GM18907 (cell line): ENCODE measurements at regions not wholly inside any gene's neighbourhood (a gene's known extent, or its start where the extent isn't known, plus 50 kb on each side); places are given as distances from the start of the nearest gene placed in this dataset.
"Not testable (repeated sequence)": the region's sequence is repeated elsewhere in the genome, so short reads cannot be mapped to it uniquely, and the experiment has no call there.

ENCODE experiments used
- ATAC-seq: cut with Tn5 transposase; IDR thresholded peaks from one replicate; pipeline ENCODE4 v1.9.1; 2021; ENCODE audit warnings: mild to moderate bottlenecking, moderate library complexity; ENCODE audit not compliant: unreplicated experiment

DNA sequence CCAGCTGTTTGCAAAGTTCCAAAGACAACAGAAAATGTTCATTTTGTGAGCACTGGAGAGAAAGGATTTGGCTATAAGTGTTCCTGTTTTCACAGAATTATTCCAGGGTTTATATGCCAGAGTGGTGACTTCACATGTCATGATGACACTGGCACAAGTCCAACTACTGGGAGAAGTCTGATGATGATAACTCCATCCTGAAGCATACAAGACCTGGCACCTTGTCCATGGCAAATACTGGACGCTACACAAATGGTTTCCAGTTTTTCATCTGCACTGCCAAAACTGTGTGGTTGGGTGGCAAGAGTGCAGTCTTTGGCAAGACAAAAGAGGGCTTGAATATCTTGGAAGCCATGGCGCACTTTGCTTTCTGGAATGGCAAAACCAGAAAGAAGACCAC, 385.0 kb downstream of the CDH11 start:
- no peak for ATAC-seq

DNA sequence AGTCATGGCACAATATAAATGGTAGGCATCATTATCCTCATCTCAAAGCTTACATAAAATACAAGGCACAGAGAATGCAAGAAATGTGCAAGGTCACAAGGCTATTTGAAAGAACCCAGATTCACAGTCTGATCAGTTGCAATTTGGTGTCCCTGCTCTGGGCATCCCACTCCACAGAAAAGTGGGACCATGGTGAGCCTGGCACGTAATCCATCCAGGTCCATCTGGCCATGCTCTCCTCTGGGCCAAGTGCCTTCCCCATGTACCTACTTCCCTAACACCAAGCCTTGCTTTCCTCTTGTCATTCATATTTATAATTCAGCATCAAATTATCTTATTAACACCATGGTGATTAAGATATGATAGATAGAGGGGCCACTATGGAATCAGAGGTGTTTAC, 390.0 kb downstream of the CDH11 start:
- ATAC-seq, result no peak

DNA sequence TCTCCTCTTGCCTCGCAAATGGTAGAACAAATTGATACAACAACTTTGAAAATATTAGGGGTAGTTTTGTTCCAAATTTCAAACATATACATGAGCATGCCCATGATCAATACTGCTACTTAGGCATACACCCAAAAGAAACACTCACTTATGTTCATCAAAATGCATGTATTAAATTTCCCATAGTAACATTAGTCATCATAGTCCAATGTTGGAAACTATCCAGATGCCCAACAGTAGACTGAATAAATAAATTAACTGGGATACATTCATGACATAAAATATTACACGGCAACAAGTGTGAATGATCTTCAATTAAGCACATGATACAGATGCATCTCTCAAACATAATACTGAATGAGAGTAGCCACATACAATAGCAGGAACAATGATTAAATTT, 391.6 kb downstream of the CDH11 start:
- no peak for ATAC-seq

DNA sequence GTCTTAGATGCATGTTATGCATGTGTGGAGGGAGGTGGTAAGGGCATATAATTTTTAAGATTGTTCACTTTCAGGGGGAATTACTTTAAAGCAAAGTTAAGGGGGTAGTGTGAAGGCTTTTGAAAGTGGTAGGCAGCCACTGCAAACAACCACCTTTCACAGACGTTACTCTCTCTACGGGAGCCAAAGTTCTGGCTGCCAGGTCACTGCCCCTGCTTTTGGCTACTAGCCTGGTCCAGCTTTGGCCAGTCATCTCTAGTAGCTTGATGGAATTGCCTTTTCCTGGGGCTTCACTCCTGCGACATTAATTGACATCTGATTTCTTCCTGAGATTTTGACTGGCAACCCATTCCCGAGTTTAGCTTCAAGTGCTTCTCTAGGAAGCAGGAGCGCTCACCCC, 397.5 kb downstream of the CDH11 start:
- no peak for ATAC-seq

DNA sequence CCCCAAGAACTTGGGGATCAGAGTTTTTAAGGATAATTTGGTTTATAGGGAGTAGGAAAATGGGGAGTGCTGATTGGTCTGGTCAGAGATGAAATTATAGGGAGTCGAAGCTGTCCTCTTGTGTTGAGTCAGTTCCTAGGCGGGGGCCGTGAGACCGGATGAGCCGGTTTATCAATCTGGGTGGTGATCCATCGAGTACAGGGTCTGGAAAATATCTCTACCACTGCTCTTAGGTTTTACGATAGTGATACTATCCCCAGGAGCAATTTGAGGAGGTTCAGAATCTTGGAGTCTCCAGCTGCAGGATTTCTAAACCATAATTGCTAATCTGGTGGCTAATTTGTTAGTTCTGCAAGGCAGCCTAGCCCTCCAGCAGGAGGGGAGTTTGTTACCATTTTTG, 403.4 kb downstream of the CDH11 start:
- no peak for ATAC-seq

DNA sequence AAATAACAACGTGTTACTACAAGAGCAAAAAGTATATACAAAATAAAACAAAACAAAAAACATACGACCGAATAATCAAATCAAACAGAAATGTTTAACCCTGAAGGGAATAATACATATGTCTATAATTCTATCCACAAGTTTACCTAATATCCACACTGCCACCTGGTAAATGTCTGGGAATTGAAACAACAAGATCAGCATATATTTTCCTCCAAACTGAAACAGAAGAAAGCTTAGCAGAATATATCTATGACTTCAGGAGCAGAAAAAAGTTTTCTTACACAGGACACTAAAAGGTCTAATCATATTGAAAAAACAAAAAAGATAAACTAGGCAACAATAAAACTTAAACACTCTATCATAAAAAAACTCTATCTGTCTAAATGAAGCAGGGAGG, 404.0 kb downstream of the CDH11 start:
- ATAC-seq, result no peak

DNA sequence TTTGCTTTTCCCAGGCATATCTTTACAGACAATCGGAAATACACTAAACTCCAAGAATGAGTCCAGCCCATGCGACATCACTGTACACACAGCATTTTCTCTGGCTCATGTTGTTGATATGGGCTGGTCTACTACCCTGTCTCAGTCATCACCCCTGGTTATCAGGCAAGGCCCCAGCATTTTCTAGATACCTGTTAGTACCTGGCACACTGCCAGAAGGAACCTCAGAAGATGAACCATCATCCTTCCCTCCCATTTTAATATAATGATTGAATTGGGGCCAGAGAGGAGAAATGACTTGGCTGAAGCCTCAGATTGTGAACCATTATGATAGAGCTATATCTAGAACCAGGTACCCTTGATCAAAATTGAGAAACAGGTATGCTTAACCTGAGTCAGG, 406.2 kb downstream of the CDH11 start:
- ATAC-seq, result no peak

DNA sequence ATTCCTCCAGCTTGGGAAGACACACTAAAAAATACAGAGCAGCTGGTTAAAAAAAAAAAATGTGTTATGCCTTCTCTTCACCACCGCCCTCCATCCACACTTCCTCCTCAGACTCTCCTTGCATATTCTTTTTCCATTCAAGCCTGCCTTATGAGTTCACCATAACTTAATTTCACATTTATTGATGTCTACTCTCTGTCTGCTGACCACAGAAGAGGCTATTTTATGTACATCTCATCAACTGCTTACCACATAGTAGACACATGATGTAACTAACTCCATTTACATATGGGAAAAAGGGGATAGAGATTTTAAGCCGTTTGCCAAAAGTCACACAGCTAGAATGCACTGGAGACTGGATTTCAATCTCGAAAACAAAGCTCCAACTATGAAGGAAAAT, 409.8 kb downstream of the CDH11 start:
- no peak for ATAC-seq

DNA sequence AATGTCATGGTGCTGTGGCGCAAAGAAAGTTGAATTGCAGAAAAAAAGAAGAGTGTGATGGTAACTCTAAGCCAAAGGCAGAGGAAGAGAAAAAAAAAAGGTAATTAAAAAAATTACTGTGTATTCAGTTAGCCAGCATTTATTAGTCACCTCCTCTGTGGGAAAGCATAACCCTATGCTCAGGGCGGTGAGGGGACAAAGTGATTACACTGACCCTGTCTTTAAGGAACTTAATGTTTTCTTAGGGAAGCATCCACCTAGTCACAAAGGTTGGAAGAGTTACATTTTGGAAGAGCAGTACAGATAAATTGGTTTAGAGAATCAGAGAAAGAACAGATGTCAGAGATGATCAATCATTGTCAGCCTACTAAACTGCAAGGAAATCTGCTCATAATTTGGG, 410.3 kb downstream of the CDH11 start:
- ATAC-seq, result no peak

DNA sequence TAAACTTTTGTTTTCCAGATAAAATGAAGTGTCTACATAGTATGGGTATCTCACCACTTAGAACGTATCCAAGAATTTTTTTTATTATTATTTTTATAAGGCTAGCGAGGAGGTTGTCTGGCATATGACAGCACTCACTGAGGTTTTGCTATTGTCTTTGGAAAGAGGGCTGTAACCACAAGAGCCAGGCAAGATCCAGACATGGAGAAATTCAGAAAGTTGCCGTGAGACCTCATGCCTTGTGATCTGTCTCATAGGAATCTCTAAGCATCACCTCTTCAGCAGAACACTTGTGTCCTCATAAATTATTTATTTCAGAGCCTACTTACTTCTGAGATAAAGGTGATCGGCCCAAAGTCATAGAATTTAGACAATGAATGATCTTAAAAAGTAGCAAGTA, 410.8 kb downstream of the CDH11 start:
- ATAC-seq, result no peak

DNA sequence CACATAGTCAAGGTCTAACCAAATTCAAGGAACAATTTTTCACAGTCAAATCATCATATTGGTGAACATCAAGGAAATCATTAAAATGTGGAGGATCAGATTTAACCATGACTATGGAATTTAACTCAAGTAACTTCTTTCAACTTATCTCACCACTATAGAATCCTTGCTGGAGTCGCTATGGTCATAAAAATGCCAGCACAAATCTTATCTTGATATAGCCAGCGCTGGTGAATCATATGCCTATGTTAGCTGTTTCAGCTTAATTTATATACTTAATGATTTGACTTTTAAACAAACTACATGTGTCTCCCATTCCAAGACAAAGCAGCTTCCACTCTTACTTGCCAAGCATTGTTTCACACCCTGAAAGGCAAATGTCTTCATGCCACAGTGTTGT, 416.4 kb downstream of the CDH11 start:
- no peak for ATAC-seq

DNA sequence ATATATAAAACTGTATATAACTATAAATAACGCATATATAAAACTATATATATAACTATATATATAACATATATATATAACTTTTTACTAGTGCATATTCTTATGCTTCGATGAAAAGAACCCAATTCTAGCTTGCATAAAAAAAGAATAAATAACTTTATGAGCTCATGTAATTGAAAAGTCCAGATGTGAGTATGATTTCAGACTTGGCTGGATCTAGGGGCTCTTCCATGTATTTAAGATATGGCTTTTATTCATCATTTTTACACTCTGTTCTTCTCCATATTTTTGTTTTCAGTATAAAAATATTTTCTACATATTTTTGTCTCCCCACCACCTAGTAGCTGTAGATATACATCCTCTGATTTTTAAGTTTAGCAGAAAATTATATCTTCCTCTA, 417.5 kb downstream of the CDH11 start:
- ATAC-seq, result no peak

DNA sequence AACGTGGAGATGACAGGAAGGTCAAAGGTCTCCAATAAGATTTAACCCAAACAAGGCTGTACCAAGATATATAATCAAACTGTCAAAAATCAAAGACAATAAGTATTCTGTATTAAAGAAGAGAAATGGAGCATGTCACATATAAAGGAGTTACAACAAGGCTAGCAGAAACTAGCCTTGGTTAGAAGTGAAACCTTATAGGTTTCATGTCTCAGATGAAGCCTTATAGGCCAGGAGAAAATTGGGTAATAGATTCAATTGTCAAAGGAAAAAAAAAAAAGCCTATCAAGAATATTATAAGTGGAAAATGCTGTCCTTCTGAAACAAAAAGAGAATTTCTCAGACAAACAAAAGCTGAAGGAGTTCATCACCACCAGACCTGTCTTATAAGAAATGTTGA, 419.4 kb downstream of the CDH11 start:
- no peak for ATAC-seq

DNA sequence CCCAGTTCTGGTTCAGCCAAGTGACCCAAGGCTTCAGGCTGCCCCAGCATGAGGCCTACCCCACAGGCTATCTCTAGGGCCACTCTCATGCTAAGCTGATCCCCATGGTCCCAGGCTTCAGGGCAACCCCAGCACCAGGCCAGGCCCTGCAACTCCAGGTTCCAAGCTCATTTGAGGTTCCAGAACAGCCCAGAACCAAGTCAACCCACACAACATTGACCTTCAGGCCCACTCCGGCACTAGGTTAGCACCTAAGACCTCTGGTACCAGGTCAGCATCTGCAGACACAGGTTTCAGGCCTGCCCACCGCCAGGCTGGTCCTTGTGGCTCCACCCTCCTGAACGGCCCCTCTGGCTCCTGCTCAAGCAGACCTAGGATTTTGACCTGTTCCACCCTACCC, 421.2 kb downstream of the CDH11 start:
- ATAC-seq, result no peak

DNA sequence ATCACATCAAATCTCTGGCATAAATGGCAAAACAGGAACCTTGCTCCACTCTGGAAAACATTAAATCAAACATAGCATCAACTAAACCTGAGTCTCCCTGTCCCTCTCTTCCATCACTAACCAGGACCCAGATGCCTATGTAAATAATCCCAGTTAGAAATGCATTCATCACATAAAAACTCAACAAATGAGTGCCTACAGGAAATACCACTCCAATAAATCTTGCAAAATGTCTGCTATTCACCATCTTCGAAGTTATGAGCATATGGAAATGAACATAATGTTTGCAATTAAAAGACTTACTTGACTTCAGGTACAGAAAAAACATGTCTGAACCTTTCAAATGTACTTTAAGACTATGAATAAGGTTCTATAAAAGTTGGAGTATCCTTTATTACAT, 425.0 kb downstream of the CDH11 start:
- ATAC-seq, result no peak

DNA sequence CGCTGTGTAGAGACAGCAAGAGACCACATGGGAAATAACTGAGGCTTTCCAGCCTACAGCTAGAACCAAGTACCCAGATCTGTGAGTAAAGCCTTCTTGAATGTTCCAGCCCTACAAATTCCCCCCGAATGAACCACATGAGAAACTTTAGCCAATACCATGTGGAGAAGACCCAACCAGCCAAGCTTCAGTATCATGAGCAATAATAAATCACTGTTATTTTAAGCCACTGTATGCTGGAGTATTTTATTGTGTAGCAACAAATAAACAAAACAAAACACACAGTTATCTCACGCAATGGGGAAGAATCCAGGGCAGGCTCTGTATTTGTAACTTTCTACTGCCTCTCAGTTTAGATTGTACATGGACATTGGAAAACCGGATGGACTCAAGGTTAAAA, 426.2 kb downstream of the CDH11 start:
- no peak for ATAC-seq

DNA sequence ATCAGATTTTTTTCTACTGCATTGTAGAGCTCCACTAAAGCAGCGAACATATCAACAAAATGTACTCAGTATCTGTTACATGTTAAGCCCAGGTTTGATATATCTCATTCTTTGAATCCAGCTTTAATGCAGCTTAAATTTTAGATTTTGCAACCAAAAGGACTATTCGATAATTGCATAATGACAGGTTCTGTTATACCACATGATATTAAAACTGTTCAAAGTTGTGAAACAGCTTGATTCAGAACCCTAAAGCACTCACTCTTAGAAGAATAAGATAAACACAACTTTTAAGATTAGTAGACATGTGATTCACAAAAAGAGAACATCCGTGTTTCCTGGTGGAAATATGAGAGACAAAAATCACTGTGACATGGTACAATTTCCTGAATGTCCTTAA, 427.9 kb downstream of the CDH11 start:
- ATAC-seq, result no peak

DNA sequence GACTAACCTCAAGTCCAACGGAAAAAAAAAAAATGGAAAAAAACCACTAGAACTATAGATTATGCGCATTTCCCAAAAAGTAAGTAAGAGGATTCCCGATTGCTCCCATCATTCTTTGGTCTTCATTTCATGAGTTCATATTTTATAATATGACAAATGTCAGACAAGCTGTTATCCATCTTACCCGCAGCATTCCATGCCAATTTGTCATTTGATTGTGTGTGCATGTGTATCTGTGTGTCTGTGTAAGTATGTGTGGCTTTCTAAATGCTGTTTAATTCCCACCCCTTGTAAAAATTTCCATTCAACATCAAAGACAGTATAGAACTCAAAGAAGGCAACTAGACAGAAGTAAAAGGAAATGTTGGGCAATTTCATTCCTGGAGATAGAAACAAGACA, 434.1 kb downstream of the CDH11 start:
- ATAC-seq, result no peak

DNA sequence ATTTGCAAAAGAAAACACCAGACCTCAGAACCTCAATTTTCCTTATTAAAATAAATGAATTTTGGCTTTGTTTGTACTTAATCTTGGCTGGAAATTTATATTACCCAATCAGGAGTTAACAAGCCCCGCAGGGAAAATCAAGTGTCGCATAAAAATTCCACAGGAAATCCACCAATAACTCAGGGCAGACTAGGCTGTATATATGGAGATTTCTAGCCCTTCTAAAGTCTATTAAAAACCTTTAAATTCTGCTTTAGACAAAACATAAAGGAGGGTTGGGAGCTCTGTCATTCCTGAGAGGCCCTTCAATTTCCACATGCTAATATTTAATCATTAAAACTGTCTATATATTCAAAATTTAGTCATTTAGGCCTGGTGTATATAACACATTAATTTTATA, 434.7 kb downstream of the CDH11 start:
- ATAC-seq, result no peak

DNA sequence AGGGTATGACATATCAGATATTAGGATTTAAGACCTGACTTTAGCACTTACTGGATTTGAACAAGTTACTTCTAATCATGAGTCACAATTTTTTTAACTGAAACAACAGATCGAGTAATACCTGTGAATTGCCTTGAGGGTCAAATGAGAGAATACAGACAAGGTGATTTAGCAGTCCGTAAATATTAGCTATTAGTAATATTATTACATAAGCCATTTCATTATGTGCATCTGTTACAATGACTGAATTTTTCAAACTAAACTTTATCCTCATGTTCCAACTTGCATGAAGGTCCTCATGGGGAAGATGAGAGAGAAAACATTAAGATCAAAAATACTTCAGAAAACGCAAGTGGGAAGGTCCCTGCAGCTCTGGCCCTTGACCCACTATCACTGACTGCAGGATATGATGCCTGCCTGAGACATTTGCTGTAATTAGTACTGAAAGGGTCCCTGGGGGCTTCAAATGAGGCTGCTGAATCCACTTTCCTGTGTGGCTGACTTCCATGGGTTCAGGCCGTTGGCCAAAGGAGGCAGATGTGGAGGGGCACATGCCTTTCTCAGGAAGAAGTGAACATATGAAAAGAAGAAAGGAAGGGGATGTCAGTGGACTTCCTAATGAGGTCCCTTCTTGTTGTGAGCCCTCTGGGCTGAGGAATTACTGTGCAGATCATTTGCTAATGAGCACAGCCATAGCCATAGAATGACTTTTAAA, 441.7 kb downstream of the CDH11 start:
- no peak for ATAC-seq

DNA sequence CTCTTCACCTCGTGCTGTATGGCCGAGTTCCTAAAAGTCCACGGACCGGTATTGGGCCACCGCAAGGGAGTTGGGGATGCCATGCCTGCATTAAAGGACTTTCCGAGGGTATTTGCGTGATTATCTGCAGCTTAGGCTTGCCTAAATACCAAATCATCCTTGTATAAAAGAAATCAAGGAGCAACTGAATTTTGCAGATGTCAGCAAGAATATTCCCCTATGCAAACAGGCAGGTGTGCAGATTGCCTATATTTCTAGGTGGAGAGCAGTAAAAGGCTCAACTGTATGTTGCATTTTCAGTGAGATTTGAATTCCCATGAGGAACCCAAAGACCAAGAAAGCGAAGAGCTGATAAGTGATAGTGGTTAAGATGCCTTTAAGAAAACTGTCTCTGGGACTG, 452.3 kb downstream of the CDH11 start:
- no peak for ATAC-seq

DNA sequence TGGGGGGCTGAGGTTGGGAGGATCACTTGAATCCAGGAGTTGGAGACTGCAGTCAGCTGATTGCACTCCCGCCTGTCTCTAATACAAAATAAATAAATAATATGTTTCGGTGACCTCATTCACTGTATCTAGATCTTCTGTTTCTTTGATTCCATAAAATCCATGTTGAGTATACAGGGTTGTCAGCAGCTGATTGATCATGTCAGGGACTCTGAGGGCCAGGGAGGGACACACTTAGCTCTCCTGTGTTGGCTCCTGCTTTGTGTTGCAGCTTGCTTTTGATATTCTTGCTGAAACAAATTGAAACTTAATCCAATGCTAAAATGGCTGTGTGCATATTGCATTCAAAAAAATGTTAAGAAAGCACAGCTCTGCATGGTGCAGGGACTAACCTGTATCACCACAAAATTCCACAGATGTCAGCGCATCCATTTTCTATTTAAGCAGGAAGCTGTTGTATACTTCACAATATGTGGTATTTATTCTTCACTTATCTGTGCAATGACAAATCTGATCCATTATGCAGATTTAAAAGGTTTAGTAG, 454.5 kb downstream of the CDH11 start:
- ATAC-seq, result no peak

DNA sequence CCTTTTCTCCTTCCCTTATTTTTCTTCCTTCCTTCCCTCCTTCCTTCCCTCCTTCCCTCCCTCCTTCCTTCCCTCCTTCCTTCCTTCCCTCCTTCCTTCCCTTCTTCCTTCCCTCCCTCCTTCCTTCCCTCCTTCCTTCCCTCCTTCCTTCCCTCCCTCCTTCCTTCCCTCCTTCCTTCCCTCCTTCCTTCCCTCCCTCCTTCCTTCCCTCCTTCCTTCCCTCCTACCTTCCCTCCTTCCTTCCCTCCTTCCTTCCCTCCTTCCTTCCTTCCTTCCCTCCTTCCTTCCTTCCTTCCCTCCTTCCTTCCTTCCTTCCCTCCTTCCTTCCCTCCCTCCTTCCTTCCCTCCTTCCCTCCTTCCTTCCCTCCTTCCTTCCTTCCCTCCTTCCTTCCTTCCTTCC, 459.6 kb downstream of the CDH11 start:
- not testable (repeated sequence) for ATAC-seq
